ENCODE measurements at regions not wholly inside any gene's neighbourhood (a gene's known extent, or its start where the extent isn't known, plus 50 kb on each side); places are given as distances from the start of the nearest gene placed in this dataset.
A peak's percentile ranks its signal among the peaks of the same experiment; 100 is the strongest.

DNA sequence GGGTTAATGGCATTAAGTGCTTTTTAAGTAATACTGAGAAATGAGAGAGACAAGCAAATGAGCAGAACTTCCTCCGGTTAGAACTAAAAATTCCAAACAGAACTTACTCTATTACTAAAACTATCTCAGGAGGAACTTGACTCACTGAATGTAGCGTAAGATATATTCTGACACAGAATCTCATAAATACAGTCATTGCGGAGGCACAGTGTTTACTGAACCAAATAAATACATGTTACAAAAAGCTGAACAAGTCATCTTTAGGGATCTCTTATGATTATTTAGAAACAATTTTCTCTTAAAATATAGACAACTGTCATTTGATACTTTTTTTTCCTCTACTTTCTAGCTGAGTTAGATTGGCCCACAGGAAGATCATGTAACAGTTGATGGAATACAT, 283.1 kb downstream of the KLF12 start:
- Mint-ChIP-seq H3K27ac (peak overlapping the region; percentile 63), H3K27me3 (ENCODE audit: low read depth) (no peaks in the 10 kb centered on the region), H3K4me3 (no peak overlapping the region), H3K36me3 (ENCODE audit: insufficient read depth in 2 of 2) (no peaks in the 10 kb centered on the region), H3K4me1 (ENCODE audit: low read depth) (peaks cover 19% of the 10 kb centered on the region), H3K9me3 (peaks cover 0 to 3% of the 10 kb centered on the region in 2 donors)
- DNase-seq (no peak), ATAC-seq (replicated peaks in 1 of 2) (no peak)

DNA sequence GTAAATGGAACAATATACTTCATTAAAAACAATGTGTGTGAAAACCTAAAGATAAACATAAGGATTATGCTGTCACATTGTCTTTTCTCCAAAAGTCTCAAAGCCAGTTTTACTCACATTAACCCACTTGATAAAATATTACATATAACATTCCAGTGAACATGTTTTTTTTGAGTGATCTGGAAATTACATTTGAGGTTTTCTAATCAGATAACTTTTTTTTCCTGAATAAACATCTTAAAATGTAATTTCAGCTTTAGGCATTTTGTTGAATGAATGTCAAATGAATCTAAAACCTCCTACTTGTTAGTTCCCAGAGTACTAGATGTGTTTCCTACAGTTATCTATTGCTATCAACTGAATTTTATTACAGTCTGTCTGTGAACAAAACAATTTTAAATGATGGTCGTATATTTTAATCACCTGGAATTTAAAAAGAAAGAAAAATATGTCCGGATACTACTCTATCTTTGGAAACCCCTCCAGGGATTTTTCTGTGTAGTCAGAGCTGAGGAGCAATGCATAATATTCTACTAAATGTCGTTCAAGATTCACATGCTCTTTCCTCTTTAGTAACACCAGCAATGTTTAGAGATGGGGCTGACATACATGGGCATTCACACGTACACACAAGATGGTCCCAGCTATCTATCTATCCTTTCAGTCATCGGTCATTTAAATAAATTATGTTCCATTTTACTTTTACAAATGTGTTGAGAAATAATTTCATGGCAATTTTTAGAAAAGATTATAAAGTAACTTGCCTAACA, 283.9 kb downstream of the KLF12 start:
- no peak for ATAC-seq (replicated peaks in 1 of 2)
- no peak for DNase-seq
- Mint-ChIP-seq H3K27ac (no peak overlapping the region), H3K4me1 (ENCODE audit: low read depth) (peaks cover 19% of the 10 kb centered on the region), H3K36me3 (ENCODE audit: insufficient read depth in 2 of 2) (peaks cover 4 to 6% of the 10 kb centered on the region in 2 donors), H3K9me3 (peaks cover 0 to 1% of the 10 kb centered on the region in 2 donors), H3K4me3 (no peak overlapping the region), H3K27me3 (ENCODE audit: low read depth) (no peaks in the 10 kb centered on the region)

DNA sequence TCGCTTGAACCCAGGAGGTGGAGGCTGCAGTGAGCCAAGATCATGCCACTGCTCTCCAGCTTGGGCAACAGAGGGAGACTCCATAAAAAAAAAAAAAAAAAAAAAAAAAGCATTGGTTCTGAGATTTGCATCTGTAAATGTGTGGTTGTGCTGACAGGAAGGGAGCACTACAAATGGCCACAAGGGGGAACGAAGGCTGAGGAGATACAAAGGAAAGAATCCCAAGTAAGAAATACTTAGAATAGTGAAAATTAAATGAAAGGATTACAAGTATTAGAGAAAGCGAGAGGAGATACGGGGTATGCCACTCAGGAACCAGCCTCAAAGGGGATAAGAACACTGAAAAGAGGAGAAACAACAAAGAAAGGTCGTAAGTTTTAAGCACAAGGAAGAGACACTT, 284.9 kb downstream of the KLF12 start:
- peaks cover 19% of the 10 kb centered on the region for H3K4me1 Mint-ChIP-seq (ENCODE audit: low read depth)
- DNase-seq (no peak), ATAC-seq (replicated peaks in 1 of 2) (no peak)
- peak overlapping the region; percentile 88 for H3K27ac Mint-ChIP-seq
- H3K4me3 Mint-ChIP-seq: peak overlapping the region in 1 of 2 donors; percentile 57
- H3K9me3 Mint-ChIP-seq: no peaks in the 10 kb centered on the region
- peaks cover 4 to 6% of the 10 kb centered on the region in 2 donors for H3K36me3 Mint-ChIP-seq (ENCODE audit: insufficient read depth in 2 of 2)
- H3K27me3 Mint-ChIP-seq (ENCODE audit: low read depth): no peaks in the 10 kb centered on the region

DNA sequence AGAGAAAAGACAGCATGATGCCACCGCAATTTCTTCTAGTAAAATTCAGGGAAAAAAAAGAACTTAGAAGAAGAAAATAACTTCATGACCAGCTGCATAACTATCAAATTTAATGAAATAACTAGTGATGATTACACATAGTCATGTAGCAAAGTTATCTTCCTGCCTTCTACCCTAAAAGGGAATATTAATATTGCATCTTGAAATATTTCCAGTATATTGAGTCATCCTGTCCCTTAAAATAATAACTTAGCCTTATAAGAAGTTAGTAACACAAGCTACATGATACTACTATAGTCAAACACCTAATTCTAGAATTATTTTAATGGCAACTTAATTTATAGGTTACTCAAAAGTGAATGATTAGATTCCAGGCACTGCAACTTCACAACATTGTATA, 289.2 kb downstream of the KLF12 start:
- ATAC-seq (replicated peaks in 1 of 2) (no peak), DNase-seq (no peak)
- Mint-ChIP-seq H3K9me3 (no peaks in the 10 kb centered on the region), H3K27me3 (ENCODE audit: low read depth) (no peaks in the 10 kb centered on the region), H3K36me3 (ENCODE audit: insufficient read depth in 2 of 2) (peaks cover 4 to 6% of the 10 kb centered on the region in 2 donors), H3K4me1 (ENCODE audit: low read depth) (peaks cover 15% of the 10 kb centered on the region), H3K4me3 (no peak overlapping the region), H3K27ac (no peak overlapping the region)

DNA sequence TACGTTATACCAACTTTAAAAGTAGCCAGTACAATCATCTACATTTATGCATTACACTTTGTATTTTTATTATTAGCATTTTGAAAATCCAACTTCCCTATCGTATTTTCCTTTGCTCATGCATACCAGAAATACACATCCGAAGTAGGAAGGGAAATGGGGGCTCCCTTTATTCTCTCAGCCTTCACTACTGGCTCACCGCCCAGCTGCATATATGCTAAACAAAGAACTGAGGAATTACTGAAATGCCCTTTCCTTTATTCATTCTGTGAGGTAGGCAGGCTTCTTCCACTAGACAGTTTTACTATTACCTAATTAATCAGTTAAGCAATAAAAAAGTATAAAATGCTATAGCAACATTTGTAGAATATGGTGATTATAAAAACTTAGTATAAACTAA, 291.6 kb downstream of the KLF12 start:
- ATAC-seq (replicated peaks in 1 of 2) (no peak), DNase-seq (no peak)
- Mint-ChIP-seq H3K9me3 (no peaks in the 10 kb centered on the region), H3K27me3 (ENCODE audit: low read depth) (no peaks in the 10 kb centered on the region), H3K4me1 (ENCODE audit: low read depth) (peaks cover 15% of the 10 kb centered on the region), H3K36me3 (ENCODE audit: insufficient read depth in 2 of 2) (peaks cover 4 to 6% of the 10 kb centered on the region in 2 donors), H3K4me3 (no peak overlapping the region), H3K27ac (no peak overlapping the region)

DNA sequence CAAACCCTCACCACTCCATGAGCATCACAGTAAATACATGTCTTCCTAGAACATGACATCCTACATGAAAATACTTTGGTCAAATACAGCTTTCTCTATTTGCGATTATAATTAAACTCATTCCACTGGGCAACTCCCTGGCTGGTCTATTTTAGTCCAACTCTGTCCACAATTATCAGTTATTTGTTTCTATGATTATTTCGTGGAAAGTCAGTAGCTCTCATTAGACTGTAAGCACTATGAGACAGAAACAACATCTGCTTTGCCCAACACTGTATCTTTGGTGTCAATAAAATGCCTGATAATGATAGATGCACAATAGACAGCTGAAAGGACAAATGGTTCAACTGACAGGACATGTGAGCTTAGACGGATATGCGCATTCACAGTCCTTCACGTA, 292.0 kb downstream of the KLF12 start:
- Mint-ChIP-seq H3K4me3 (no peak overlapping the region), H3K4me1 (ENCODE audit: low read depth) (peaks cover 15% of the 10 kb centered on the region), H3K27ac (no peak overlapping the region), H3K27me3 (ENCODE audit: low read depth) (no peaks in the 10 kb centered on the region), H3K9me3 (no peaks in the 10 kb centered on the region), H3K36me3 (ENCODE audit: insufficient read depth in 2 of 2) (peaks cover 4 to 6% of the 10 kb centered on the region in 2 donors)
- DNase-seq (no peak), ATAC-seq (replicated peaks in 1 of 2) (no peak)

DNA sequence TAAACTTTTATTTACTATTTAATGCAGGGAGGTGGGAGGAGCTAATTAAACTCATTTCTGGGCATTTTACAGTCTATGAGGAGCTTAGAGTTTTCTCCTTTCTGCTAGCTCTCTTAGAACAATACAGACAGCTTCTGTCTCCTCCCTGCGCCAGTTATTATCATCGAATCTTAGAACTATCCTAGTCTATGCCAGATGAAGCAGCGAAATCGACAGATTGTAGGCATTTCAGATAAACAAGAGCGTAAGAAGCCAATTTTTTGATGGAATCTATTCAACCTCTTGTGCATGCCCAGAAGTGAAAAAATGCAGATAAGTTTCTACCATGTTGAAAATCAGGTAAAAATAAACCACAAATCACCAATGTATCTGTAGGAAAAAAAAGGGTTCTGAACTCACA, 297.1 kb downstream of the KLF12 start:
- no peak overlapping the region for H3K4me3 Mint-ChIP-seq
- no peaks in the 10 kb centered on the region for H3K27me3 Mint-ChIP-seq (ENCODE audit: low read depth)
- ATAC-seq (replicated peaks in 1 of 2): no peak
- no peaks in the 10 kb centered on the region for H3K36me3 Mint-ChIP-seq (ENCODE audit: insufficient read depth in 2 of 2)
- H3K9me3 Mint-ChIP-seq: no peaks in the 10 kb centered on the region
- DNase-seq: no peak
- peaks cover 32% of the 10 kb centered on the region for H3K4me1 Mint-ChIP-seq (ENCODE audit: low read depth)
- H3K27ac Mint-ChIP-seq: no peak overlapping the region

DNA sequence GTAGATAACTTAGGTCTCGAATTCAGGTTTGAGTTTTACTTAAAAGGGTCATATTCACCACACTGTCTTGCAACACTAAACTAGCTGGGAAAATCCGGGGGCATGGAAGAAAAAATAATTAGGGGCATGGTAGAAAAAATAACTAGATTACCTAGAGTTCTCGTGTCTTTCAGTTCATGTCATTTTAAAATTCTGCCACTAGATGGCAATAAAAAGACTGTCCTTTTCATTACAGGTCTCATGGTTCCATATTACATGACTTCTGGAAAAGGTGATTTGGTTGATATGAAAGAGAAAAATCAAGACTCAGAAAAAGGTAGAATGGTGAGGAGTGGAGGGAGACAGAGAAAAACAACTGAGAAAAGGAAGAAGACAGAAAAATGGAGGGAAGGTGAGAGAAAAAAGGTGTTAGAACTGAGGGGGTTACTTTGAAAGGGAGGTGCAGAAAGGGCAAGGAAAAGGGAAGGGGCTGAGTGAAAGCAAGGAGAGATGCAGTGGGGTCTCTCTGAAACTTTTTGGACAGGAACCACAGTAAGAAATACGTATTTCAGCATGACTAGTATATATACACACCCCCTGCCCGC, 299.0 kb downstream of the KLF12 start:
- ATAC-seq (replicated peaks in 1 of 2): peak; percentile 31 to 57
- peaks cover 30% of the 10 kb centered on the region for H3K4me1 Mint-ChIP-seq (ENCODE audit: low read depth)

DNA sequence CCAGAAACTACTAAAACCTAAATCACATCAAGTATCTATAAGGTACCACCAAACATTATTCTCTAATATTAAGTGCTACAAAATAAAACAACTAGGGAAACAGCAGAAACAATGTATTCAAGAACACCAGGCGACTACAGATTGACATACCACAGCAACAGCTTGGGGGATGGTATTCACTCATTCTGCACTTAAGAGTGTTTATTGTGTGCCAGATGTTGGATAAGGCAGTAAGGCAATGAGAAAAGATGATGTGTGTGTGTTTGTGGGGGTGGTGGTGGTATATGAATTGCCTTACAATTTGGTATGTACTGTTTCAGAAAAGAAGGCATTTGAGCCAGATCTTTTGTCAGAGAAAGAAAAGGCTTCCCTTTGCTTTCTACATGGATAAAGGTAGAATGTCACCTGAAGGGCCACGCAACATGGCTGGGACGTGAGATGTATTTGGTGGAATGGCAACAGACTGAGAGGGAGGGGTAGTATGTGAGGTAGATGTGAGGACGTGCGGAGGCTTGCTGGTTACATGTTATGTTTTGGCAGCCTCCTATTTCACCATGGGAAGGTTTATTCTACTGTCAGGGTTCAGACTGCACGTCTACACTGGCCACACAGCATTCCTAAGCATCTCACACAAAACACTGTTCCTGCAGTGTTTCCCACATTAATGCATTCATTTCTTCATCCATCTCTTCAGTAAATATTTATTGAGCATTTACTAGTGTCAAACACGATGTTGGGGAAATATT, 300.7 kb downstream of the KLF12 start:
- ATAC-seq (replicated peaks in 1 of 2) (no peak), DNase-seq (no peak)
- Mint-ChIP-seq H3K27ac (no peak overlapping the region), H3K27me3 (ENCODE audit: low read depth) (no peaks in the 10 kb centered on the region), H3K4me3 (no peak overlapping the region), H3K9me3 (no peaks in the 10 kb centered on the region), H3K36me3 (ENCODE audit: insufficient read depth in 2 of 2) (no peaks in the 10 kb centered on the region), H3K4me1 (ENCODE audit: low read depth) (peaks cover 34% of the 10 kb centered on the region)

More for the DNA sequence above, 299.0 kb downstream of the KLF12 start:
- H3K27me3 Mint-ChIP-seq (ENCODE audit: low read depth): no peaks in the 10 kb centered on the region
- H3K27ac Mint-ChIP-seq: no peak overlapping the region
- H3K9me3 Mint-ChIP-seq: no peaks in the 10 kb centered on the region
- no peaks in the 10 kb centered on the region for H3K36me3 Mint-ChIP-seq (ENCODE audit: insufficient read depth in 2 of 2)
- DNase-seq: no peak
- no peak overlapping the region for H3K4me3 Mint-ChIP-seq

DNA sequence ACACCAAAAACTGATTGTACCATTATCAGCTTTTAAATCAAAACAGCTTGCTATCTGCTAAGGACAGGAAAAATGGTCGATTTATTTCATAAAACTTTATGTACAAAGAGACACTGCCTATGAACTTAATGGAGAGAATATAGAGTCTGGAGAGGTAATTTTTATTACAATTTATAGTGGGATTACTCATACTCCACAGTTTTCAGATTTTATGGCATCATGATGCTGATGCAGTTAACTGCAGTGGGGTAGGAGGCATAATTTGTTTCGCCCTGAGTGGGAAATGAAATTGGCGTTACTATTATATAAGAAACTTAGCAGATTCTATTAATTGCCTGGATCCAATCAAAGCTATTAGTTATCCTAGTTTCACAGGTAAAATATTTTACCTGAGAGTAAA, 301.4 kb downstream of the KLF12 start:
- no peaks in the 10 kb centered on the region for H3K27me3 Mint-ChIP-seq (ENCODE audit: low read depth)
- no peak overlapping the region for H3K27ac Mint-ChIP-seq
- H3K4me3 Mint-ChIP-seq: no peak overlapping the region

DNA sequence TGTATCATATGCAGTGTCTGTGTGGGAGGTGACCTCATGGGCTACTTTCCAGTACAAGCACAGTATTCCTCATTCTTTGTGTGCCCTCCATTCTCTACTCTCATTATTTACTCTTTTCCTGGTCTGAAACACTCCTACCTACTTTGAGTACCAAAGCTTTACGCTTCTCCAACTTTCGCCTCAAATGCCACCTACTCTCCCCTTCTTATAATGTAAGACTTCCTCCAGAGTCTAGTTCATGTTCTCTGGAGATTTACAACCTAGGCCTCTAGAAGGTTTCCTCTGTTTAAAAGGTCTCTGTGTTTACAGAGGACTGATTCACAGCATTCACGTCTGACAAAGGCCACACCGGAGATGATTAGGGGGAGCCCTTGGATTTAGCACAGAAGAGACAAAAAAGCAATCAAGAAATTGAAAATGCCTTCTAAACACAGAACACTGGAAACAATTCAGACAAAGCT, 302.0 kb downstream of the KLF12 start:
- H3K4me3 Mint-ChIP-seq: peak overlapping the region in 1 of 2 donors; percentile 5
- no peak for DNase-seq
- H3K36me3 Mint-ChIP-seq (ENCODE audit: insufficient read depth in 2 of 2): no peaks in the 10 kb centered on the region
- ATAC-seq (replicated peaks in 1 of 2): no peak
- no peaks in the 10 kb centered on the region for H3K9me3 Mint-ChIP-seq
- peak overlapping the region; percentile 64 for H3K27ac Mint-ChIP-seq
- H3K27me3 Mint-ChIP-seq (ENCODE audit: low read depth): no peaks in the 10 kb centered on the region
- H3K4me1 Mint-ChIP-seq (ENCODE audit: low read depth): peaks cover 39% of the 10 kb centered on the region

More for the DNA sequence above, 301.4 kb downstream of the KLF12 start:
- DNase-seq (no peak), ATAC-seq (replicated peaks in 1 of 2) (no peak)
- H3K36me3 Mint-ChIP-seq (ENCODE audit: insufficient read depth in 2 of 2): no peaks in the 10 kb centered on the region
- no peaks in the 10 kb centered on the region for H3K9me3 Mint-ChIP-seq
- peaks cover 39% of the 10 kb centered on the region for H3K4me1 Mint-ChIP-seq (ENCODE audit: low read depth)

DNA sequence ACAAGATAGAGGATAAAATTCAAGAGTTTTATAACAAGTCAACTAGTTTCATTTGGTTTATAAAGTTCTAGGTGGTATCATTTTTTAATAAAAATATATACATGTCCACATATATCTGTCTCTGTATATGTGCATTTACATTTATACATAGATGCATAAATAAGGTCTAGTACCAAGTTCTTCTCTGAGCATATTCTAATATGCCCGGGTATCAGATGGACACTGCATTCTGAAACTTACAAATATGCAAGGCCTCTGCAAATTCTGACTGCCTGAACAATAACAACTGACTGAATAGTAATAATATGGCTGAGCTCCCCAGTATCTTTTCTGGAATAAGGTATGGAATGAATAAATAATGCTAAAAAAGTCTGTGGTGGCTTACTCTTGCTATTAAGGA, 304.8 kb downstream of the KLF12 start:
- H3K36me3 Mint-ChIP-seq (ENCODE audit: insufficient read depth in 2 of 2): peaks cover 2 to 4% of the 10 kb centered on the region in 2 donors
- no peaks in the 10 kb centered on the region for H3K27me3 Mint-ChIP-seq (ENCODE audit: low read depth)
- no peak overlapping the region for H3K27ac Mint-ChIP-seq
- no peaks in the 10 kb centered on the region for H3K9me3 Mint-ChIP-seq
- no peak overlapping the region for H3K4me3 Mint-ChIP-seq
- H3K4me1 Mint-ChIP-seq (ENCODE audit: low read depth): peaks cover 45% of the 10 kb centered on the region
- ATAC-seq (replicated peaks in 1 of 2) (no peak), DNase-seq (no peak)

DNA sequence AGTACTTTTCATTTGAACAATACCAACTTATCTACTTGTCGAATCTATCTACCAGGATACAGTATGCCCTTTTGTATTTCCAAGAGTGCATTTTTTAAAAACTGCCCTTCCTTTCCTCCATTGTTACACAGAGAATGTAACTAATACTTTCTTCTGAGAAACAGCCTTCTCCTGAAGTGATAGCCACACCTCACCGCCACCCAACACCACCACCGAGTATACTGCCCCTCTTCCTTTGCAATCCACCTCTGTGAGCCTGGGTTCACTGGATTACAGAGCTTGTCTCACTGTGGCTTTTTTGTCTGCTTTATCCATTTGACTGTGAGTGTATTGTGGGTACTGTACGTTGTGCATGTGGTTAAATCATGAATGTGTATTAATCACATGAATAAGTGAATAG, 305.4 kb downstream of the KLF12 start:
- peaks cover 46% of the 10 kb centered on the region for H3K4me1 Mint-ChIP-seq (ENCODE audit: low read depth)
- ATAC-seq (replicated peaks in 1 of 2) (no peak), DNase-seq (no peak)
- peaks cover 2 to 4% of the 10 kb centered on the region in 2 donors for H3K36me3 Mint-ChIP-seq (ENCODE audit: insufficient read depth in 2 of 2)
- H3K27ac Mint-ChIP-seq: peak overlapping the region; percentile 25
- no peaks in the 10 kb centered on the region for H3K9me3 Mint-ChIP-seq
- no peak overlapping the region for H3K4me3 Mint-ChIP-seq
- H3K27me3 Mint-ChIP-seq (ENCODE audit: low read depth): no peaks in the 10 kb centered on the region
